ENCODE measurements at regions not wholly inside any gene's neighbourhood (a gene's known extent, or its start where the extent isn't known, plus 50 kb on each side); places are given as distances from the start of the nearest gene placed in this dataset.

- no peak for DNase-seq (ENCODE audit: extremely low read depth in 1 of 4, low spot score in 3 of 4)
- ATAC-seq: no peak
- H3K4me1 ChIP-seq (replicated peaks in 1 of 2; ENCODE audit: control insufficient read depth in 2 of 2, insufficient read depth in 2 of 2, low read length in 2 of 2): peaks cover 0 to 6% of the 10 kb centered on the region in 2 experiments; a peak in 1 of 5 replicates
- no peak overlapping the region for H3K27ac ChIP-seq (ENCODE audit: extremely low read depth, low read depth, low read length)
- H2AFZ ChIP-seq (ENCODE audit: low read depth, low read length): no peak overlapping the region
- BruUV-seq (replicated peaks): no TSS peak
- ChIA-PET CTCF (ENCODE audit: low intra/inter-chr PET ratio) (no interaction called here), POLR2A (no interaction called here)
- no peaks in the 10 kb centered on the region for H3K36me3 ChIP-seq (ENCODE audit: control insufficient read depth, insufficient read depth, low read length)
- intact Hi-C loops (cut with micrococcal nuclease) (no loop called here), in situ Hi-C loops (cut with MboI) (no loop called here)
- H3K27me3 ChIP-seq (ENCODE audit: control insufficient read depth in 2 of 2, insufficient read depth in 2 of 2, low read length in 2 of 2): peaks cover 2 to 30% of the 10 kb centered on the region in 2 experiments; a peak in 3 of 5 replicates
- no peak overlapping the region for H3K4me2 ChIP-seq (ENCODE audit: insufficient read depth, low read length)
- no peak overlapping the region for H3K9ac ChIP-seq (ENCODE audit: insufficient read depth in 1 of 2, low read depth in 2 of 2, low read length in 2 of 2)
- 0% methylated on average over 4 of the region's 4 CpGs for WGBS (ENCODE audit: insufficient coverage, low coverage, missing lambda C conversion rate)
- H3K9me3 ChIP-seq (replicated peaks; ENCODE audit: control insufficient read depth, insufficient read depth, low read depth, low read length): 0 out of 2 replicates have a peak, but pooled peaks cover 2% of the 10 kb centered on the region
- no peaks in the 10 kb centered on the region for H3K9me1 ChIP-seq (ENCODE audit: control insufficient read depth, insufficient read depth, low read length)
- TF ChIP-seq ZNF165 (CRISPR knock-in tag; IDR thresholded peaks at IDR 0.05; ENCODE audit: borderline replicate concordance) (no peak), ZNF444 (CRISPR knock-in tag; IDR thresholded peaks at IDR 0.05) (no peak), RBM15 (IDR thresholded peaks at IDR 0.05; ENCODE audit: insufficient read depth, low read length) (no peak), ATF1 (CRISPR knock-in tag; IDR thresholded peaks at IDR 0.05) (no peak), ATF1 (tag; IDR thresholded peaks at IDR 0.05) (no peak), YBX1 (IDR thresholded peaks at IDR 0.05) (no peak), FUS (optimal IDR thresholded peaks at IDR 0.05; ENCODE audit: low read depth, low read length) (no peak), NFIX (CRISPR knock-in tag; IDR thresholded peaks at IDR 0.05; ENCODE audit: low read depth) (no peak), GTF3C2 (IDR thresholded peaks at IDR 0.05; ENCODE audit: borderline replicate concordance, extremely low read depth, insufficient read length) (no peak), ZNF311 (CRISPR knock-in tag; IDR thresholded peaks at IDR 0.05) (no peak), HMG20B (CRISPR knock-in tag; IDR thresholded peaks at IDR 0.05) (no peak)
- no peak for FAIRE-seq
- no peaks in the 10 kb centered on the region for H4K20me1 ChIP-seq (replicated peaks; ENCODE audit: control insufficient read depth, insufficient read depth, low read length)
- H3K79me2 ChIP-seq (ENCODE audit: control insufficient read depth, insufficient read depth, low read length): no peaks in the 10 kb centered on the region
- no peak overlapping the region for H3K4me3 ChIP-seq
Measured at GRCh38 chr6:17015144-17015543, 86.7 kb upstream of the STMND1 start.

Data from K562 (cell line).